Epithelial cell of proximal tubule (primary cell): ENCODE measurements at regions not wholly inside any gene's neighbourhood (a gene's known extent, or its start where the extent isn't known, plus 50 kb on each side); places are given as distances from the start of the nearest gene placed in this dataset.

Source experiments
- DNase-seq: peaks from one replicate; pipeline ENCODE4 v3.0.0-alpha.2; 2011; ENCODE audit warnings: low read depth
- H3K4me3 ChIP-seq: 2 replicates; pipeline ENCODE4 v1.5.1; 2011; ENCODE audit warnings: low read depth, mild to moderate bottlenecking, low read length
- CTCF ChIP-seq: conservative IDR thresholded peaks from 2 replicates; pipeline ENCODE4 v1.5.1; 2012; ENCODE audit warnings: low read depth, mild to moderate bottlenecking, low read length

- DNase-seq, result no peak
- H3K4me3 ChIP-seq, result no peak overlapping the region
- TF ChIP-seq CTCF, result no peak
These were observed 328.1 kb downstream of the NR4A2 start for GRCh38 chr2:156004459-156004858.

- no peak for DNase-seq
- no peak overlapping the region for H3K4me3 ChIP-seq
- TF ChIP-seq CTCF, result no peak
These were observed 328.7 kb downstream of the NR4A2 start for GRCh38 chr2:156003780-156004179.

GRCh38 chr2:156001851-156002250, 330.7 kb downstream of the NR4A2 start:
- no peak for DNase-seq
- TF ChIP-seq CTCF, result no peak

GRCh38 chr2:155997538-155997937, 335.0 kb downstream of the NR4A2 start:
- H3K4me3 ChIP-seq, result no peak overlapping the region
- TF ChIP-seq CTCF, result no peak
- DNase-seq, result no peak

More at GRCh38 chr2:156001851-156002250, 330.7 kb downstream of the NR4A2 start:
- H3K4me3 ChIP-seq, result no peak overlapping the region

GRCh38 chr2:155994315-155994714, 338.2 kb downstream of the NR4A2 start:
- no peak overlapping the region for H3K4me3 ChIP-seq
- TF ChIP-seq CTCF, result no peak
- no peak for DNase-seq

GRCh38 chr2:155983845-155984244, 348.7 kb downstream of the NR4A2 start:
- no peak for DNase-seq
- H3K4me3 ChIP-seq, result no peak overlapping the region
- no peak for TF ChIP-seq CTCF

GRCh38 chr2:155982135-155982534, 350.4 kb downstream of the NR4A2 start:
- no peak overlapping the region for H3K4me3 ChIP-seq
- no peak for DNase-seq
- no peak for TF ChIP-seq CTCF
